ENCODE measurements at regions not wholly inside any gene's neighbourhood (a gene's known extent, or its start where the extent isn't known, plus 50 kb on each side); places are given as distances from the start of the nearest gene placed in this dataset.

DNA sequence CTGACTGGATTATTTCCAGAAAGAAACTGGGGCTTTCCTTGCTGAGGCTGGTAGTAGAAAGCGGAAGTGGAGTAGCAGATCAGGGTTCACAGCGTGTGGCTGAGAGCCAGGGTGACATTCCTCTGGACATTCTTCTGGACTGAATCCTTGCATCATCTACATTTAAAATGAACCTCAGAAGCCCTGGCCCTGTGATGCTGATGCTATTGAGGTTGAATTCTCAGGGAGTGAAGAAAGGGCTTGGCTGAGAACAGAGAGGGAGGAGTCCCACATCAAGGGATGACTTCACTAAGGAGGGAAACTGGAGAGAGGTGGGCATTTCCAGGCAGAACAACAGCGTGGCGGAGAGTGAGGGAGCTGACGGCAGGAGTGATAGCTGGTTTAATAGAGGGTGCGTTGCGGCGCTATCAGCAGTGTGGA is 102.3 kb upstream of the LMO4 start:
- H3K4me3 Mint-ChIP-seq, result no peak overlapping the region

DNA sequence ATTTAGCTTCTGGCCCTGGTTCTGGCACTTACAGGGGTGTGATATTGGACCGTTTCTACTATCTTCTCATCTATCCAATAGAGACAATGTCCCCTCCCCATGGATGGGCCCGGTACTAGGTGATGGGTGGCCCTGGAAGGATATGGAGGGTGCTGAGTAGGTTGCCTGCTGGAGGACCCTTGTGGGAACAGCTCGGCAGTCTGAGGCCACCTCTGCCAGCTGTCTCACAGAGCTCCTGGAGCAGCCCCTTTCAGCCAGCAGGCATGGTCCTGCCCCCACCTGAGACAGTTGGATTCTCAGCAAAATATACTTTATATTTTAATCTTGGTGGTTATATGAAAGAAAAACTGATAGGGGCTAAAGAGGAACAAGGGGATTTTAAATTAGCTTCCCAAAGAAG is 101.0 kb upstream of the LMO4 start:
- Mint-ChIP-seq H3K9me3 (peaks cover 2% of the 10 kb centered on the region), H3K36me3 (ENCODE audit: low read depth) (no peaks in the 10 kb centered on the region), H3K4me1 (peaks cover 6% of the 10 kb centered on the region), H3K27me3 (no peaks in the 10 kb centered on the region), H3K27ac (no peak overlapping the region), H3K4me3 (no peak overlapping the region)
- no peak for TF ChIP-seq CTCF (IDR thresholded peaks at IDR 0.05)
- POLR2A ChIA-PET, result no interaction called here
- DNase-seq, result no peak
- no peak for ATAC-seq (ENCODE audit: low read depth)
- intact Hi-C loops (cut with micrococcal nuclease), result no loop called here
- CTCF ChIA-PET, result no interaction called here

More for the DNA sequence above, 102.3 kb upstream of the LMO4 start:
- no peak for DNase-seq
- intact Hi-C loops (cut with micrococcal nuclease), result no loop called here
- Mint-ChIP-seq H3K27ac (no peak overlapping the region), H3K36me3 (ENCODE audit: low read depth) (no peaks in the 10 kb centered on the region), H3K4me1 (peaks cover 6% of the 10 kb centered on the region), H3K9me3 (peaks cover 2% of the 10 kb centered on the region), H3K27me3 (no peaks in the 10 kb centered on the region)
- ChIA-PET POLR2A (interaction anchor here (0.7 kb wide), 1 partner anchor 1660 kb away, joined by 12 read pairs; no protein-coding TSS in a partner anchor), CTCF (no interaction called here)
- no peak for ATAC-seq (ENCODE audit: low read depth)
- no peak for TF ChIP-seq CTCF (IDR thresholded peaks at IDR 0.05)

DNA sequence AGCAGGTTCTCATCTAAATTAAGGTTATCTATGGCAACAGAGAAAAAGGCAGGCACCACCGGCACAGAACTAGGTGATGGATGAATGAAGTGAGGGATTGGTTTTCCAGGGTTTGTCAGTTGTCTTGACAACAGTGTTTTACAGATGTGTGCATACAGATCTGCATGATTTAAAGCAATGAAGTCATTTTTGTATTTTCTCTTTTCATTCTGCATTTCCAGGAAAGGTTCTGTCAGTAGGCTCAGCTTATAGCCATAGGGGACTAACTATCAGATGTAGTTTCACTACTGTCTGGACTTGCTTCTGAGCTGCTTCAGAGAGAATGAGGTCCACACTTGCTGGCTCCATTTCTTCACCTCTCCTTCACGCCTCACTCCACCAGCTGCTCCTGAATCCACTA is 98.2 kb upstream of the LMO4 start:
- Mint-ChIP-seq H3K4me3 (no peak overlapping the region), H3K36me3 (ENCODE audit: low read depth) (no peaks in the 10 kb centered on the region), H3K9me3 (no peaks in the 10 kb centered on the region), H3K27ac (no peak overlapping the region), H3K4me1 (peaks cover 6% of the 10 kb centered on the region), H3K27me3 (peaks cover 2% of the 10 kb centered on the region)
- ChIA-PET POLR2A (no interaction called here), CTCF (no interaction called here)
- ATAC-seq (ENCODE audit: low read depth) (no peak), DNase-seq (no peak)
- intact Hi-C loops (cut with micrococcal nuclease), result no loop called here
- no peak for TF ChIP-seq CTCF (IDR thresholded peaks at IDR 0.05)

GRCh38 chr1:87231703-87232367 is 96.8 kb upstream of the LMO4 start:
- no peak for TF ChIP-seq CTCF (IDR thresholded peaks at IDR 0.05)
- peaks cover 11% of the 10 kb centered on the region for H3K27me3 Mint-ChIP-seq
- ChIA-PET CTCF (no interaction called here), POLR2A (interaction anchor here (1.1 kb wide), 1 partner anchor 11 kb away, joined by 3 read pairs; no protein-coding TSS in a partner anchor)
- ATAC-seq (ENCODE audit: low read depth) (no peak), DNase-seq (no peak)
- H3K27ac Mint-ChIP-seq, result no peak overlapping the region
- H3K4me3 Mint-ChIP-seq, result no peak overlapping the region
- no peaks in the 10 kb centered on the region for H3K36me3 Mint-ChIP-seq (ENCODE audit: low read depth)
- H3K4me1 Mint-ChIP-seq, result no peaks in the 10 kb centered on the region
- H3K9me3 Mint-ChIP-seq, result no peaks in the 10 kb centered on the region
- intact Hi-C loops (cut with micrococcal nuclease), result no loop called here

- DNase-seq, result no peak
- ChIA-PET POLR2A (no interaction called here), CTCF (no interaction called here)
- no peak for TF ChIP-seq CTCF (IDR thresholded peaks at IDR 0.05)
- H3K27ac Mint-ChIP-seq, result no peak overlapping the region
- no peak for ATAC-seq (ENCODE audit: low read depth)
- H3K4me1 Mint-ChIP-seq, result no peaks in the 10 kb centered on the region
- no peaks in the 10 kb centered on the region for H3K36me3 Mint-ChIP-seq (ENCODE audit: low read depth)
- intact Hi-C loops (cut with micrococcal nuclease), result no loop called here
- no peak overlapping the region for H3K4me3 Mint-ChIP-seq
- no peaks in the 10 kb centered on the region for H3K9me3 Mint-ChIP-seq
- H3K27me3 Mint-ChIP-seq, result peaks cover 24% of the 10 kb centered on the region
Measured at GRCh38 chr1:87236585-87236984, 92.1 kb upstream of the LMO4 start.
